ENCODE measurements at regions not wholly inside any gene's neighbourhood (a gene's known extent, or its start where the extent isn't known, plus 50 kb on each side); places are given as distances from the start of the nearest gene placed in this dataset.

GRCh38 chr2:120404941-120405758, 59.2 kb downstream of the INHBB start:
- no peak overlapping the region for H3K4me3 ChIP-seq (ENCODE audit: low read depth, low read length)
- TF ChIP-seq CTCF (IDR thresholded peaks at IDR 0.05; ENCODE audit: low read depth, low read length, missing control alignments), result no peak
- no peak for DNase-seq (ENCODE audit: low read depth)

- DNase-seq (ENCODE audit: low read depth), result no peak
- no peak for TF ChIP-seq CTCF (IDR thresholded peaks at IDR 0.05; ENCODE audit: low read depth, low read length, missing control alignments)
- H3K4me3 ChIP-seq (ENCODE audit: low read depth, low read length), result no peak overlapping the region
These were observed 59.8 kb downstream of the INHBB start for GRCh38 chr2:120405759-120406099.

- no peak for TF ChIP-seq CTCF (IDR thresholded peaks at IDR 0.05; ENCODE audit: low read depth, low read length, missing control alignments)
- no peak overlapping the region for H3K4me3 ChIP-seq (ENCODE audit: low read depth, low read length)
- DNase-seq (ENCODE audit: low read depth), result no peak
These were observed 60.6 kb downstream of the INHBB start for GRCh38 chr2:120406566-120406965.

- DNase-seq (ENCODE audit: low read depth), result no peak
- H3K4me3 ChIP-seq (ENCODE audit: low read depth, low read length), result no peak overlapping the region
- TF ChIP-seq CTCF (IDR thresholded peaks at IDR 0.05; ENCODE audit: low read depth, low read length, missing control alignments), result no peak
These were observed 64.6 kb downstream of the INHBB start for GRCh38 chr2:120410487-120410886.

- no peak overlapping the region for H3K4me3 ChIP-seq (ENCODE audit: low read depth, low read length)
- no peak for DNase-seq (ENCODE audit: low read depth)
- no peak for TF ChIP-seq CTCF (IDR thresholded peaks at IDR 0.05; ENCODE audit: low read depth, low read length, missing control alignments)
These were observed 69.1 kb downstream of the INHBB start for GRCh38 chr2:120415060-120415459.

- DNase-seq (ENCODE audit: low read depth), result no peak
- H3K4me3 ChIP-seq (ENCODE audit: low read depth, low read length), result no peak overlapping the region
- TF ChIP-seq CTCF (IDR thresholded peaks at IDR 0.05; ENCODE audit: low read depth, low read length, missing control alignments), result no peak
These were observed 70.0 kb downstream of the INHBB start for GRCh38 chr2:120415728-120416509.

All from GM12864 (cell line).